ENCODE measurements at regions not wholly inside any gene's neighbourhood (a gene's known extent, or its start where the extent isn't known, plus 50 kb on each side); places are given as distances from the start of the nearest gene placed in this dataset.

DNA sequence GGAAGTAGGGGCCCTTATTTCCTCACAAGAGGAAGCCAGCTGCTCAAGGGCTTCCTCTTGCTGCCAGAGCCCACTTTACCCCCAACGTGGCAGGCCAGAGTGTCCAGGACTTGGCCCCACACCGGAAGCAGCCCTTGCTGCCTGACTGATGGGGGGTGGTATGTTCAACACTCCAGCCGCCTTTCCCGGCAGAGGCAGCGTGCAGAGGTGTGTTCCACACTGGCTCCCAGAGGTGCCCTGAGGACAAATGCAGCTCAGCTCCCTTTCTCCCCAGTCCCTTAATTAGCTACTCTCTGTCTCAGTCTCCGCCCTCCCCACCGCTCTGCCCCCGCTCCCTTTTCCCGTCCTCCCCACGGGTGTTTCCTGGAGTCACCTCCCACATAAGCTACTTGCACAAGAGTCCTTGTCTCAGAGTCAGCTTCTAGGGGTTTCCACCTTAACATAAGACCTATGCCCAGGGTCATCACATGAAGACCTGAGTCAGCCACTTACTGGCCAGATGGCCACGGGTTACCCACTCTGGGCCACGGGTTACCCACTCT lies 61.7 kb upstream of the SHLD1 start (continued):
- TF ChIP-seq FOXM1 (IDR thresholded peaks at IDR 0.05; ENCODE audit: low read depth, low read length) (no peak), HDAC6 (IDR thresholded peaks at IDR 0.05; ENCODE audit: unreplicated experiment) (no peak), TARDBP (IDR thresholded peaks at IDR 0.05; ENCODE audit: borderline replicate concordance) (no peak)

DNA sequence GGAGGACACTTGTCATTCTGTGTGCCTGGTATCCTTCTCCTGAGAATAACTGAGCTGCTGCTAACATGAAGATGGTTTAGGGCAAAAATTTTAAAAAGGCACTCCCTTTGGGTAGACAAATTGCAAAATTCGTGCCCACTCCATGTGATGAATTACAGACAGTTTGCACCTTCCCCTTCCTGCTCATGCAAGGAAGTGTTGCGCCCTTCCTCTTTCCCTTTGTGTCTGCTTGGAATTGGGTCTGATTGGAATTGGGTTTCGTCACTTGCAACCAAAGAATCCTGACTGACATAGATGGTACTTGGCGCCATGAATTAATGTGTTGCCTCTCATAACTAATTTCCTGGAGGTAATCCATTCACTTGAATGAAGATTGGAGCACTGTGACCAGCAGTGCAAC lies 62.3 kb upstream of the SHLD1 start:
- CTCF ChIA-PET = no interaction called here
- POLR2A ChIA-PET = no interaction called here
- WGBS (ENCODE audit: insufficient coverage, insufficient replicate concordance, low lambda C conversion rate, missing lambda C conversion rate) = 53% methylated on average over 4 of the region's 4 CpGs
- Histone ChIP-seq H3K27ac (ENCODE audit: control insufficient read depth, insufficient read depth) (no peak overlapping the region), H3K79me2 (ENCODE audit: control insufficient read depth, insufficient read depth, low read length) (no peaks in the 10 kb centered on the region), H2AFZ (ENCODE audit: control insufficient read depth, low read depth, low read length) (no peak overlapping the region), H3K9me3 (replicated peaks; ENCODE audit: control insufficient read depth, insufficient read depth, low read length) (no peaks in the 10 kb centered on the region), H3K4me3 (no peak overlapping the region), H3K4me2 (ENCODE audit: control insufficient read depth, insufficient read depth) (no peak overlapping the region), H4K20me1 (ENCODE audit: control insufficient read depth, insufficient read depth) (no peaks in the 10 kb centered on the region), H3K27me3 (replicated peaks in 1 of 2; ENCODE audit: control insufficient read depth in 2 of 2, insufficient read depth in 2 of 2, low read length in 1 of 2) (no peaks in the 10 kb centered on the region), H3K4me1 (ENCODE audit: control insufficient read depth, insufficient read depth, low read length) (peaks cover 8% of the 10 kb centered on the region), H3K9ac (ENCODE audit: control insufficient read depth, insufficient read depth, low read length) (no peak overlapping the region), H3K36me3 (ENCODE audit: control insufficient read depth in 2 of 2, insufficient read depth in 2 of 2, low read length in 1 of 2) (no peaks in the 10 kb centered on the region)
- DNase-seq (ENCODE audit: low read depth, low spot score) (no peak), ATAC-seq (no peak), FAIRE-seq (no peak)
- in situ Hi-C loops (cut with MboI) (no loop called here), intact Hi-C loops (cut with micrococcal nuclease; ENCODE audit: unreplicated experiment) (no loop called here)
- no TSS peak for BruUV-seq (replicated peaks)
- SMC1A ChIA-PET (ENCODE audit: uncharacterized antibody, unreplicated experiment) = interaction anchor here (0.7 kb wide), 1 partner anchor 63 kb away, joined by 3 read pairs; the partner anchor contains the start of gene SHLD1
- RAD21 ChIA-PET (ENCODE audit: unreplicated experiment) = interaction anchor here (1.0 kb wide), 1 partner anchor 80 kb away, joined by 3 read pairs; no protein-coding TSS in a partner anchor
- TF ChIP-seq RELA (IDR thresholded peaks at IDR 0.05; ENCODE audit: borderline replicate concordance, partially characterized antibody) (no peak), NR2C2 (IDR thresholded peaks at IDR 0.05; ENCODE audit: borderline replicate concordance, control insufficient read depth, insufficient read length, low read depth) (no peak), BMI1 (IDR thresholded peaks at IDR 0.05; ENCODE audit: borderline replicate concordance) (no peak), SREBF2 (IDR thresholded peaks at IDR 0.05; ENCODE audit: low read length) (no peak), EP300 (IDR thresholded peaks at IDR 0.05; ENCODE audit: borderline replicate concordance in 1 of 2, control insufficient read depth in 1 of 2, low read depth in 2 of 2, low read length in 2 of 2) (no peak), RBBP5 (conservative IDR thresholded peaks at IDR 0.05) (no peak), BACH1 (IDR thresholded peaks at IDR 0.05; ENCODE audit: borderline replicate concordance) (no peak), SUPT20H (IDR thresholded peaks at IDR 0.05; ENCODE audit: borderline replicate concordance, control insufficient read depth, low read depth, low read length) (no peak), KDM1A (IDR thresholded peaks at IDR 0.05; ENCODE audit: borderline replicate concordance) (no peak), GATAD2B (conservative IDR thresholded peaks at IDR 0.05; ENCODE audit: low read depth) (no peak)
- TF ChIP-seq, protein P1, sequence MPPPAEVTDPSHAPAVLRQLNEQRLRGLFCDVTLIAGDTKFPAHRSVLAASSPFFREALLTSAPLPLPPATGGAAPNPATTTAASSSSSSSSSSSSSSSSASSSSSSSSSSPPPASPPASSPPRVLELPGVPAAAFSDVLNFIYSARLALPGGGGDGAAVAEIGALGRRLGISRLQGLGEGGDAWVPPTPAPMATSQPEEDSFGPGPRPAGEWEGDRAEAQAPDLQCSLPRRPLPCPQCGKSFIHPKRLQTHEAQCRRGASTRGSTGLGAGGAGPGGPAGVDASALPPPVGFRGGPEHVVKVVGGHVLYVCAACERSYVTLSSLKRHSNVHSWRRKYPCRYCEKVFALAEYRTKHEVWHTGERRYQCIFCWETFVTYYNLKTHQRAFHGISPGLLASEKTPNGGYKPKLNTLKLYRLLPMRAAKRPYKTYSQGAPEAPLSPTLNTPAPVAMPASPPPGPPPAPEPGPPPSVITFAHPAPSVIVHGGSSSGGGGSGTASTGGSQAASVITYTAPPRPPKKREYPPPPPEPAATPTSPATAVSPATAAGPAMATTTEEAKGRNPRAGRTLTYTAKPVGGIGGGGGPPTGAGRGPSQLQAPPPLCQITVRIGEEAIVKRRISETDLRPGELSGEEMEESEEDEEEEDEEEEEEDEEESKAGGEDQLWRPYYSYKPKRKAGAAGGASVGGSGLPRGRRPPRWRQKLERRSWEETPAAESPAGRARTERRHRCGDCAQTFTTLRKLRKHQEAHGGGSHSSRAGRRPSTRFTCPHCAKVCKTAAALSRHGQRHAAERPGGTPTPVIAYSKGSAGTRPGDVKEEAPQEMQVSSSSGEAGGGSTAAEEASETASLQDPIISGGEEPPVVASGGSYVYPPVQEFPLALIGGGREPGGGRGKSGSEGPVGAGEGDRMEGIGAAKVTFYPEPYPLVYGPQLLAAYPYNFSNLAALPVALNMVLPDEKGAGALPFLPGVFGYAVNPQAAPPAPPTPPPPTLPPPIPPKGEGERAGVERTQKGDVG (CRISPR knock-in tag; IDR thresholded peaks at IDR 0.05) = no peak
- TF ChIP-seq, protein P2, sequence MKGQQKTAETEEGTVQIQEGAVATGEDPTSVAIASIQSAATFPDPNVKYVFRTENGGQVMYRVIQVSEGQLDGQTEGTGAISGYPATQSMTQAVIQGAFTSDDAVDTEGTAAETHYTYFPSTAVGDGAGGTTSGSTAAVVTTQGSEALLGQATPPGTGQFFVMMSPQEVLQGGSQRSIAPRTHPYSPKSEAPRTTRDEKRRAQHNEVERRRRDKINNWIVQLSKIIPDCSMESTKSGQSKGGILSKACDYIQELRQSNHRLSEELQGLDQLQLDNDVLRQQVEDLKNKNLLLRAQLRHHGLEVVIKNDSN (IDR thresholded peaks at IDR 0.05; ENCODE audit: borderline replicate concordance, extremely low read length, insufficient read depth, low read depth, low read length) = no peak
- TF ChIP-seq, protein P3, sequence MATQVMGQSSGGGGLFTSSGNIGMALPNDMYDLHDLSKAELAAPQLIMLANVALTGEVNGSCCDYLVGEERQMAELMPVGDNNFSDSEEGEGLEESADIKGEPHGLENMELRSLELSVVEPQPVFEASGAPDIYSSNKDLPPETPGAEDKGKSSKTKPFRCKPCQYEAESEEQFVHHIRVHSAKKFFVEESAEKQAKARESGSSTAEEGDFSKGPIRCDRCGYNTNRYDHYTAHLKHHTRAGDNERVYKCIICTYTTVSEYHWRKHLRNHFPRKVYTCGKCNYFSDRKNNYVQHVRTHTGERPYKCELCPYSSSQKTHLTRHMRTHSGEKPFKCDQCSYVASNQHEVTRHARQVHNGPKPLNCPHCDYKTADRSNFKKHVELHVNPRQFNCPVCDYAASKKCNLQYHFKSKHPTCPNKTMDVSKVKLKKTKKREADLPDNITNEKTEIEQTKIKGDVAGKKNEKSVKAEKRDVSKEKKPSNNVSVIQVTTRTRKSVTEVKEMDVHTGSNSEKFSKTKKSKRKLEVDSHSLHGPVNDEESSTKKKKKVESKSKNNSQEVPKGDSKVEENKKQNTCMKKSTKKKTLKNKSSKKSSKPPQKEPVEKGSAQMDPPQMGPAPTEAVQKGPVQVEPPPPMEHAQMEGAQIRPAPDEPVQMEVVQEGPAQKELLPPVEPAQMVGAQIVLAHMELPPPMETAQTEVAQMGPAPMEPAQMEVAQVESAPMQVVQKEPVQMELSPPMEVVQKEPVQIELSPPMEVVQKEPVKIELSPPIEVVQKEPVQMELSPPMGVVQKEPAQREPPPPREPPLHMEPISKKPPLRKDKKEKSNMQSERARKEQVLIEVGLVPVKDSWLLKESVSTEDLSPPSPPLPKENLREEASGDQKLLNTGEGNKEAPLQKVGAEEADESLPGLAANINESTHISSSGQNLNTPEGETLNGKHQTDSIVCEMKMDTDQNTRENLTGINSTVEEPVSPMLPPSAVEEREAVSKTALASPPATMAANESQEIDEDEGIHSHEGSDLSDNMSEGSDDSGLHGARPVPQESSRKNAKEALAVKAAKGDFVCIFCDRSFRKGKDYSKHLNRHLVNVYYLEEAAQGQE (IDR thresholded peaks at IDR 0.05; ENCODE audit: low read depth, low read length) = no peak

Data from GM12878 (cell line).